ENCODE measurements at regions not wholly inside any gene's neighbourhood (a gene's known extent, or its start where the extent isn't known, plus 50 kb on each side); places are given as distances from the start of the nearest gene placed in this dataset.

DNA sequence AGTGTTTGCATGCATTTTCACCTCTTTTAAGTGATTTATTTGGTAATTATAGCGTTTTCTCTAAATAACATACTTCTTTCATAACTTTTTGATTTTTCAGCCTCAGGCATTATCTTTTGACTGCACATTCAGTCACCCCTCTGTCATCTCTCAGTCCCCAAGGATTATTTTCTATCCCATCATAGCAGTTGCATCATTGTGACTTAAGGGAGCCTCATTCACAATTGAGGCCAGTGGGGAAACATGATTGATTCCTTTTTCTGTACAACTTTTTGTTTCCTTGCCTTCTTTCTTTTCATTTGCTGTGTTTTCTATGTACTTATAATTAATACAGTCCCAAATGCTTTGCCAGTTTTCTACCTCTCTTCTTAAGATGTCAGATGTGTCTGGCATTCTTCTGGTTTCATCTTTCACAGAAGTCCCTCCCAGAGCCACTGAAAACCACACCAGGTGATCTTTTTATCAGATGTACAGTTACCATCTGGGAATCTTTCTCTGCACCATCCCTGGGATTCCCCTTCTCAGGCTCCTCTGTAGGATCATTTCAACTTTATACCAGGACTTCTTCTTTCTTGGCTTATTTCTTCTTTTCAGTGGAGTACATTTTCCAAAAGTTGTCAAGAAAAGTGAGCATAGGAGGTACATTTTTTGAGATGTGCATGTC is 151.4 kb downstream of the RAP2B start:
- DNase-seq (ENCODE audit: low read depth in 2 of 2) = no peak

DNA sequence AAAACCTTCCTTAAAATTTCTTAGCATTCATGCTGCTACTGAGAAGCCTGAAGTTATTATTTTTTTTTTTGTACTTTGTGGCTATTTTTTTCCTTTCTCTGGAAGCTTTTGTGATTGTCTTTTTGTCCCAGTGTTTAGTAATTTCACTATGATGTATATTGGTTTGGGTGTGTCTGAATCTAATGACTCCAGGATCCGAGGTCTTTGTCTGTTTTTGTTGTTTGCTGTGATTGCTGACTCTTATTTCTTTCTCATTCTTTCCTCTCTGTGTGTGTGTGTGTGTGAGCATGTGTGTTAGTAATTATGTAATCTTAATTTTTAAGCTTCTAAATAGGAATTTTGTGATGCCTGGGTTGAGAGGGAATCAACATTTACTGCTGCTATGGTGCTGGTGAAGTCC is 152.0 kb downstream of the RAP2B start:
- DNase-seq (ENCODE audit: low read depth in 2 of 2) = no peak

DNA sequence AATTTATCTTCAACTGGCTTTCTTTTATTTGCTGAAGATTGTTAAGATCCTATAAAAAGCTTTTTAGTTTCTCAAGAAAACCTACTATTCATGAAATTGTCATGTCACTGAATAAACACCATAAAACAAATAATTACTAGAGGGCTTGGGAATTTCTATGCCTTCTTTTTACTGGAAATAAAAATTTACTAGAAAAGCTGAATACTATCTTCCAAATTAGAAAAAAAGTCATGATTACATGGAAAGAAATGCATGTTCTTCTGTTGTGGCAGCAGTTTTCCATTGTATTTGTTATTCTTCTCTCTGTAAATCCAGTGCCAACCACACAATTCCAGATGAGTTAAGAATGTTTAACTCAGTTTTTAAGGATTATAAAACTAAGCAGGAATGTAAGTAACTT is 153.8 kb downstream of the RAP2B start:
- DNase-seq (ENCODE audit: low read depth in 2 of 2) = no peak

DNA sequence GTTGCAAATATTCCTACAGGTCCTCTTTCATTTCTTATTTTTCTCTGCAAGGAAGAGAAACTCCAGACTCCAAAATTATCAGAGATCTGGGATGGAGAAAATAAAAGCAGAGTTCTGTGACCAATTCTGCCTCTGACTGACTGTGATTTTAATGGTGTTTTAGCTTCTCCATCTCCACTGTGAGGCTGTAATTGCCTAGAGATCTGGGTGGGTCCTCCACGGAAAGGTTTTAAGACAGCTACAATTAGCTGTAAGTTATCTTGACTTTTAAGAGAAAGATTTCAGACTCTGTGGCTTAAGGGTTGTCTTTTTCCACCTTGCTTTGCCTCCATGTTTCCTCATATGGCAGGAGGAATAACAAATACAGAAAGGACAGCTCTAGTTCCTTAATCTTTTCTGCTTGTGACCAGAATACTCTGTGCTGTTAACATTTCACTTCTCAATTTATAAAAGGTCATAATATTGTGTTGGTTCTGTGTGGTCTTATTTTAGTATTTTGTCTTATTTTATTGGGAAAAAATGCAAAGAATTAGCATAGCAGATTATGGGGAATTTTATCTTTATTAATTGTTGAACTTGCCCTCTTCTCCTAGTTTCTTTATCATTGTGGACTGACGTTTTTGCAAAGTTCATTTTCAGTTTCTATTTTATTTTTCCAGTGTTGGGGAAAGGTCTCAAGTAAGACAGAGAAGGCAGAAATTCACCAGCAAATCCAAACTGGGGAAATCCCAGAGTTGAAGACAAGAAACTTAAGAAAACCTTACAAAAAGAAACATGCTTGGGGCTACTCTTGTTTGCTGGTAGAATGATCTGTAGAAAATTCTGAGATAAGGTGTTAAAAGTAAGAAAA is 157.9 kb downstream of the RAP2B start:
- no peak for DNase-seq (ENCODE audit: low read depth in 2 of 2)

DNA sequence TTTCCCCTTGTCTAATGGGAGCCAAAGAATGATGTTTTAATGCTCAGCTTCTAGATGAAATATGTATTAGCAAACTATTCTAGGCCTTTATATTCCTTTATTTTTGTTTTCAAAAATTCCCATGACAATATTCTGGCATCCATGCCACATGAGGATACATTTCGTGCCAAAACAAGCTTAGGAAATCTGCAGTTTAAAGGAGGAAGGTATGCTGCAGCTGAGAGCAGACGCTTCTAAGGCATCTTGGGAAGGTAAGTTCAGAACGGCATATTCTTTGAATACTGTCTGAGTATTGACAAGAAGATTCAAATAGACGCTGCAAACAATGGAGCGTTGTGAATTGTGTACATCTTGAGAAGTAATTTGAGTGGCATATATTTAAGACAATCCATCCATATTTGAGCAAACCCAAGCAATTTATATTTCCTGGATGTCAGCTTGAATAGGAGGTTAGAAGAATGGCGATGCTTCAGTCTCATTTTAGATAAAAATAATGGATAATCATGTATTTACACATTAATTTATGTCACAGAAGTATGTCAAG is 158.6 kb downstream of the RAP2B start:
- no peak for DNase-seq (ENCODE audit: low read depth in 2 of 2)

DNA sequence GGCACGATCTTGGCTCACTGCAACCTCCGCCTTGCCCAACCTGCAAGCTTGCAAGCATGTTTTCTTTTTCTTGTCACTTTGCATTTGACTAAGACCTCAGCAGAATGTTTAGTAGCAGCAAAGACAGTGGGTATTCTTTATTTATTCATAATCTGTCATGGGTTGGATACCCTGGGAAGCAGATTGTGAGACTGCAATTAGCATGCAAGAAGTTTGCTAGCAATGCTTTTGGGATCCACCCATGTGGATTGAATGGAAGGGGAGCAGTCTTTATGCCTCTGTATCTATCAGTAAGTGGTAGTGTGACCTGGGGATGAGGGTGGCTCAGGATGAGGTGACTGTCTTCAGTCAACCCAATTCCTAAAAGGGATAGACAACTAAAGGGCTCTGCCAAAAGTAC is 166.7 kb downstream of the RAP2B start:
- DNase-seq (ENCODE audit: low read depth in 2 of 2) = no peak

DNA sequence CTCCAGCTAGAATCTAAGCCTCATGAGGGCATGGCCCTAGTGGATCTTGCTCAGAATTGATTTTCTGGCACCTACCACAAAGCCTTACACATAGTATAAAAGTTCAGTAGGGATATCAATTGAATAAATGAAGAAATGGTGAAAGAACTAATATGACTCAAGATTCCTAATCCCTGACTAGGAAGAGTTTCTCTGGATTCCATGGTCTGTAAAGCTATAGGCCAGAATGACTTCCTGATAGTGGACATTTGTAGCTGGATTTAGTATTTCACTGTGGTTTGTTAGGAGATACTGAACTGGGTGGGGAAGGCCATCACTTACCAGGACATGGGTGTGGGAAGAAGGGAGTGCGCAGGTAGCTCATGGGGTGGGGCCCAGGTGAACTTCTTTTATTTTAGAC is 168.9 kb downstream of the RAP2B start:
- no peak for DNase-seq (ENCODE audit: low read depth in 2 of 2)

DNA sequence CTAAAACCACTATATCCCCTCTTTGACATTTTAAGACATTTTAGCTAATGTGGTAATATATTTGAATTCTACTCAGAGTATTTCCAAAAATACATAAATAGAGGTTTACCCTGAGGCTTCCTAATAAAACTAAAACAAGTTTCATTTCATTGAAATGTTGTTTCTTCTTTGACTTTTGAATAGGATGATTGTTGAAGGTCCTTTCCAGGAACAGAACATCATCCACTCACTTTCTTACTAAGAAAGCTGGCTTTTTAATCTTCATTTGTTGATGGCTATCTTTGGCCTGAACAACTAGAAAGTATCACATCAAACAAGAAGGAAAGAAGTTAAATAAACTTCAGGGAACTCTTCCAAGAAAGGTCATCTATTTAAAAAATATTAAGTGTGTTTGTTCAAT is 169.7 kb downstream of the RAP2B start:
- DNase-seq (ENCODE audit: low read depth in 2 of 2) = no peak

DNA sequence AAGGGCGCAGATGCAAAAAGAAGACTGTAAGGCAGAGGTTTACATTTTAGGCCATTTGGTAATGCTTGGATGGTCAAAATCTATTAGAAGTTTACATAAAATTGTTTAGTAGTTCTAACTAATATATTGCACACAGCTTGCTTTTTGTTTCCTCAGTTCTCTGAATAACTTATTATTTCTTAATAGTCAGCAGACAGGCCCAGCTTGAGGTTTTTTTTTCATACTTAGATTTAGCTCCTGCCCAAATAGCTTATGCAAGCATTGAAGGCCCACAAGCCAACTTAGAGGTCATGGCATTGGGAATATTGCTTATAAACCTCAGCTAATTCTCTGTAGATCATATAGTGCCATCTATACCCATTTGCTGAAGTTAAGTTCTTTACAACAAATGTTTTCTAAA is 172.5 kb downstream of the RAP2B start:
- no peak for DNase-seq (ENCODE audit: low read depth in 2 of 2)

DNA sequence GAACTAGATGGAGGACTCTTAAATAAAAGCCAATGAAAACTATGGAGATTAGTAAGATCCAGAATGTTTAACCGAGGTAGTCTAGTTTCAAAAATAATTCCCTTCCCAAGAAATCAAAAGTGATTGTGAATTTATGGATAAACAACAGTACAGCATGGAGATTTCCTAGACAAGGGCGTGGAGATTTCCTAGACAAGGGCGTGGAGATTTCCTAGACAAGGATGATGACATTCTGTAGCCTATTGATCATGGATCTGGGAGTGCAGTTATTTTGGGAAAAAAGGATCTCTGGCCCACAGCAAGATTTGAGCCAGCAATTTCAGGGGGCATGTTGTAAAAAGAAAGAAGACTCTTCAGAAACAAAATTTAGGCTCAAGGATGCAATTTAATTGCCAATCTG is 175.3 kb downstream of the RAP2B start:
- DNase-seq (ENCODE audit: low read depth in 2 of 2) = no peak

DNA sequence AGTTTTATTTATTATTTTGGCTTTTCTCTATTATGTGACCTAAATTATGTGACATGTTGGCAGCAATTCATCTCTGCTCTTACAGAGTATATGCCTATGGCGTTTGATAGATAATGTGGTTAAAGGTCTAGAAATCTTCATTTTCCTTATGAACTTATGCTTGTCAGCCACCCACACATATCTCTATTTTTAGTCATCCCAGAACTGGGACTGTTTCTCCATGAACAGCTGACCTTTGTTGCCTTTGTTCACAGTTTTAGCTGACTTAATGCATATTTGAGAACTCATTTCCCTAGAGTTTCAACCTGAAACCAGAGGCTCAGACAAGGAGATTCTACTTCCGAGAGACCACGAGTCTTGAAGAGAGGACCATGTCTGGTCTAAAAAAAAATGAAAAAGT is 176.5 kb downstream of the RAP2B start:
- no peak for DNase-seq (ENCODE audit: low read depth in 2 of 2)

DNA sequence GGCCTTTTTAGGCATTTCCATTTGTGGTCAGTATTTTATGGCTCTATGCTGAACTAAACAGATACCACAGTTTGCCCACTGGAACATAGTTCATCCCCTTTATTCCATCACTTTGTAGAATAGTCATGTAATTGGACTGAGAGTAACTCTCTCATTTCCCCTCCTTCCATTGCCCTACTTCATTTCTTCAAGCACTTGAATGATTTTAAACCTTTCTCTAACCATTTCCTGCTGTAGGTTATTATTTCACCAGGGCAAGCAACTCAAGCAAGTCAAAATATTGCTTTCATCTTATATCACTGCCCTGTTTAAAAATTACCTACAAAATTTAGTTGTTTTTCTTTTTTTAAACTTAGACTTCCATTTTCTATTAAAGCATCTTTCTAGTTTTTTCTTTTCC is 177.0 kb downstream of the RAP2B start:
- DNase-seq (ENCODE audit: low read depth in 2 of 2) = no peak

DNA sequence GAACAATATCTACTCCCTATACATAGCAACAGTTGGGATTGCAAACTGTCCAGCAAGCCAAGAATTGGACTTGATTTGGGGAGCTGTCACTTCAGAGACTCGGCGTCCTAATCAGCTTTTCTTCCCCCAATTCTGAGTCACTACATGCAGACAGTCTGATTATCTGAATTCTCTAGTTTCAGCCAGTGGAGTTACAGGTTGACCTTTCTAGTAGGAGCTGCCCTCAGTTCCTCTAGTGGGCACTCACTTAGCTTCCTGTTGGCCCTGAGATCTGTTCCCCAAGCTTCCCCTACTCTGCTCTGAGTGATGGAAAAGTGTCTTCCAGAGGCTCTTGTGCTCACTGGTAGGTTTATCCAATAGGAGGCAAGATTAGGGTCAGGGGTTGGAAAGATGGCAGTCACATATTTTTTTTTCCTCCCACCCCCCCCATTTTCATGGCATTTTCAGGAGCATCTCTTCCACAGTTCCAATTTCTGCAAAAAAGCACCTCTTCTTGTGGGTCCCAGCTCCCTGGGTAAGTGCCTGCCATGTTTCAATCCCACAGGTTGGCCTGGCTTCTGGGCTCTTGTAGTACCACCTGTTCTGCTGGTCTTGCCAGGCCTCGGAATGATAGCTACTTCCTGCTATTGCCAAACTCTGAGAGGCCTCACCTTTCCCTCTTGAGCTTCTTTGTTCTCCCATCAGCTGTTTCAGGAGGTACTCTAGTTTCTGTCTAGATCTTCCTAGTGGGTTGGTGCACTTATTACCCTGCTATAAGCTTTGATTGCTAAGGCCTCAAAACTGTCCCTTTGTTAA is 182.2 kb downstream of the RAP2B start:
- no peak for DNase-seq (ENCODE audit: low read depth in 2 of 2)

DNA sequence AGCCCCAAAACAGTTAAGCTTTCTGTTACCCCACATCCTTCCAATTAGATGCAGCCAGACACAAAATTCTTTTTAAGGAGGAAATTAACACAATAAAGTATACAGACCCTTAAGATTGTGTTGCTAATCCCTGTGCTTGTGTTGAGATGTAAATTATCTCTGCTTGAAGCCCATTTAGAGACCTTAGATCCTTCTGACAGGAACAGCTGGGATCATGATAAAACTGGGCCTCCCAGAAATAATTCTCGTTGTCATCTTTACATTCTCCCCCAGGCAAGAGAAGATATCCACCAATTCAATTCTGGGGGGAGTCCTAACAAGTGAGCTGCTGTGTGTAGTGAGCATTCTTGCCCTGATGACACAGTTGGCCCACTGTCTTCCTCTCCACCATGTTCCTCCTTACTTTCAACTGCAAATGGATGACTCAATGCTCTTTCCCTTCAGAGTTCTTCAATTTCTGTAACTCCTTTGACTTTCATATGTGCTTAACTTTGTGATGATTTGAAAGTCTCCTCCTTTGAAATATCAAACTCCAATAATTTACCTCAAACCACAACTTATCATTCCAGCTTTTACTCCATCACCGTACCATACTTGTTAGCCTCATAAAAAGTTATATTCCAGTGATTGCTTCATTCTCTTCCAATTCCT is 186.6 kb downstream of the RAP2B start:
- no peak for DNase-seq (ENCODE audit: low read depth in 2 of 2)

DNA sequence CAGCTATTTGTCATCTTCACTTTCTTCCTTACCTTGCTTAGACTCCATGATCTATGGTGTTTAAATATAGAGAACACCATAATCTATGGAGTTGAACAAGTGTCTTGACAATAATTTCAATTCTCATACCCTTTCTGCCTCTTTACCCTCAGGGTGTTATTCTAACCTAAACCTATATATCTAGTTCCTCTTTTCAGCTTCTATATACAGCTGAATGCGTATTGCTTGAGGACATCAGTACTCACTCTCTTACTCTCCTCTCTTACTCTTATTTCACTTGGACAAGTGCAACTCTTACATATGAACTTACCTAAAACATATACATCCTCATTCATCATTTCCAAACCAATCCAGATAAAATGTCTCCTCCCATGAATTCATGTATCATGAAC is 187.1 kb downstream of the RAP2B start:
- no peak for DNase-seq (ENCODE audit: low read depth in 2 of 2)

DNA sequence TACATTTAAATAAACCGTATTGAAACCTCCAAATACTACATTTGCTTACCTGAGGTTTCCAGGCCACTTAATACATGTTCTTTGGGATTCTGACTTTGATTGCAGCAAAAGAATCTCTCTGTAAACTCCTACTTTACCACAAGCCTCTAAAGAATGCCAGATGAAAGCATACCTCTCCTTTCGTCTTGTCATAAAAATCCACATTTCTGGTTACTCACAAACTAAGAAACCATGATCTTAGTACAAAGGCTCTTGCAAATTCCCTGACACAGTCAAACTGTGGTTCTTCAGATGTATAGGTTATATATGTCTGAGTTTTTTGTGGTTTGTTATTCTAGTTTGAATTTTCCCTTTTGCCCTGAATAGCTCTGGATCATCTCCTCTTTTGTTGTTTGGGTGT is 188.4 kb downstream of the RAP2B start:
- DNase-seq (ENCODE audit: low read depth in 2 of 2) = no peak

DNA sequence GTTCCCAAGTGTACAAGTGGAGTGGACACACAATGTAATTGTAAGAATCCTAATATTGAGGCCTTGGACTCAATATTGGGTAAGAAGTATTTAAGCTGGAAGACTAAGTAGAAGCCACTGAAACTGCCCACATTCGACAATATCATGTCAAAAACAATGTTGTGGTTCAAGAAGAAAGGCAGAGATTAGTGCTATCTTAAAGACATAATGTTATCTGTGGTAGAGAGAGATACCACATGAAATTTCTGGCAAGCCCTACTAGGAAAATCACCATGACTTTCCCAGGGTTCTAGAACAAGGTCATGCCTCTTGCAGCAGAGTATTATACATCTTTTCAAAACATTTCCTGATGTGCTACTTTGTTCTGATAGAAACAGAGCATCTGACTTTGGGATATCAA is 192.6 kb downstream of the RAP2B start:
- DNase-seq (ENCODE audit: low read depth in 2 of 2) = no peak

DNA sequence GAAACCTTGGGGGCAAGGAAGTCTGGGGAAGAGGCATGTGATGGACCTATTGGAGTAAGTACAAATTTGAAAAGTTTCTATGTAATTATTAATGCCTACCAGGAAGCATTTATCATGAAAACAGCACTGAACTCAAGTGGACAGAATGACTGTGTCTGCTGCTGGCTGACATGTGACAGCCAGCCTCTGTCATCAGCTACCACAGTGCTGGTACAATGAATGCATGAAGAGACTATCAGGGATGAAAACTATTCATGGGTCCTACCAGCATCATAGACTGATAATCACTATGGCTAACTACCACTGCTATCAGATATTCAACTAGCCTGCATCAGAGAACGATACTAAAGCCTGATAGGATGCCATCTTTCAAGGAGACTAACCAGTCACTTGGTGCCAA is 193.5 kb downstream of the RAP2B start:
- no peak for DNase-seq (ENCODE audit: low read depth in 2 of 2)

DNA sequence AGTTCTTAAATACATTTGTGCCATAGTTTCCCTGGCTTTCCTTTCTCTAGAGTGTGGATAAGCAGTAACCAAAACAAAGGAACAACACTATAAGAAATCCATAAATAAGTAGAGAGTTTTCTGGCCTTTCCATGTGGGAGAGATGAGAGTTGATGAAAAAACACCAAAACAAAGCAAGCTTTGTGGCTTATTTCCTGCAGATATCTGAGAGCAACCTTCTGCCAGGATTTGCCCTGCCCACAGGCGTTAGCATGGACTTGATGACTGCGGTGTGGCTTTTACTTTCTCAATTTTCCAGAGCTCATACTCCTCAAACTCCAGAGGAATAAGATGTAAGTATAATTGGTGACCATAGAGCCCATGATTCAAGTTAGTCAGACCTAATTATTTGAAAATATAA is 194.9 kb downstream of the RAP2B start:
- no peak for DNase-seq (ENCODE audit: low read depth in 2 of 2)

DNA sequence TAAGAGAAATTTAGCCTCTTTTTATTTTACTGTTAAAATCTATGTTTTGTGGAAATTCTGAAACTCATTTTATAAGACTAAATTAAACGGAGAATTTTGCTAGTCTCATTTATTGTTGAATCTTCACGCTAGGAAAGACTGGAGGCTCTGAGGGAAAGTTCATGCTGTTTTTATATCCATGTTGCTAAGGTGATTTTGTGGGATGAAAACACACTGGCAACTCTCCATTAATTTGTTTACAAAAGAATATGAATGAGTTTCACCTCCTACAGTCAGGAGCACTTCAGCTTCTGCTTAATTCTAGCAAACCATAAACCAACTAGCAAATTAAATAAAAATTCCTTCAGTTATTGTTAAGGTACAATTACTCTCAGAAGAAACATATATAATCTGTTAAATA is 195.4 kb downstream of the RAP2B start:
- DNase-seq (ENCODE audit: low read depth in 2 of 2) = no peak

DNA sequence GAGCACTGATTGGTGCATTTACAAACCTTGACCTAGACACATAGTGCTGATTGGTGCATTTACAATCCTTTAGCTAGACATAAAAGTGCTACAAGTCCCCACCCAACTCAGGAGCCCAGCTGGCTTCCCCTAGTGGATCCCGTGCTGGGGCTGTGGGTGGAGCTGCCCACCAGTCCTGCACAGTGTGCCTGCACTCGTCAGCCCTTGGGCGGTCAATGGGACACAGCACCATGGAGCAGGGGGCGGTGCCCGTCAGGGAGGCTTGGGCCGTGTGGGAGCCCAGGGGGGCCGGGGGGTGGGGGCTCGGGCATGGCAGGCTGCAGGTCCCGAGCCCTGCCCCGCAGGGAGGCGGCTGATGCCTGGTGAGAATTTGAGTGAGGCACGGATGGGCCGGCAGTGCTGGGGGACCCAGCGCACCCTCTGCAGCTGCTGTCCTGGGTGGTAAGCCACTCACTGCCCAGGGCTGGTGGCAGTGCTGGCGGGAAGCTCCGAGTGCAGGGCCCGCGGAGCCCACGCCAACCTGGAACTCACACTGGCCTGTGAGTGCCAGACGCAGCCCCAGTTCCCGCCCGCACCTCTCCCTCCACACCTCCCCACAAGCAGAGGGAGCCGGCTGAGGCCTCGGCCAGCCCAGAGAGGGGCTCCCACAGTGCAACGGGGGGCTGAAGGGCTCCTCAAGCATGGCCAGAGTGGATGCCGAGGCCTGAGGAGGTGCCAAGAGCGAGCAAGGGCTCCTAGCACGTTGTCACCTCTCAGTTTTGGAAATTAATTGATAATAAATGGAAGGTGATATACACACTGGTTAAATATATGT is 207.7 kb downstream of the RAP2B start:
- no peak for DNase-seq (ENCODE audit: low read depth in 2 of 2)
